Astrocyte of the cerebellum (primary cell): ENCODE measurements at regions not wholly inside any gene's neighbourhood (a gene's known extent, or its start where the extent isn't known, plus 50 kb on each side); places are given as distances from the start of the nearest gene placed in this dataset.
"Not testable (repeated sequence)": the region's sequence is repeated elsewhere in the genome, so short reads cannot be mapped to it uniquely, and the experiment has no call there.

ENCODE experiments used
- DNase-seq: peaks from one replicate; pipeline ENCODE4 v3.0.0-alpha.2; 2011; ENCODE audit warnings: low read depth
- H3K4me3 ChIP-seq: 2 replicates; pipeline ENCODE4 v1.5.1; 2011; ENCODE audit warnings: mild to moderate bottlenecking, low read depth, low read length, moderate library complexity
- in situ Hi-C: cut with HindIII; loops from 2 replicates; pipeline ENCODE4 v1.10.0; 2017; ENCODE audit warnings: low sequenced_read_pairs
- TF ChIP-seq, protein P1 (sequence below): IDR thresholded peaks from 2 replicates; pipeline ENCODE4 v1.5.1; 2012; ENCODE audit warnings: low read length, low read depth, moderate library complexity, mild to moderate bottlenecking; ENCODE audit errors: missing control alignments

DNA sequence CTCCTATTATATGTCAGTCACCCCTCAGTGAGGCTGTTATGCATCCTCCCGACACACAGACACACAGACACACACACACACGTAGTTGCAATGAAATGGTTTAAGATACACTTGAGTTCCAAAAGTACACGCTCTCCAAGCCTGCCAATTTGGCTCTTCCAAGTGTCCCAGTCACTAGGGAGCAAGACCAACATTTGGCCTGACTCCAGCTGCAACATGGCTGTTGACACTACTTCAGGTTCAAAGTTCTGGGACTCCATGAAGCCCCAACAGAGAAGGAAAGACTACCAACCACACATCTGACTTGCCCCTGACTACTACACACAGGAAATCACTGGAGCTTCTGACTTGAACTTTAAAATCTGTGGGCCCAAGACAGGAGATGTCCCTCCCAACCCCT lies 128.1 kb upstream of the KCNJ18 start:
- TF ChIP-seq, protein P1, sequence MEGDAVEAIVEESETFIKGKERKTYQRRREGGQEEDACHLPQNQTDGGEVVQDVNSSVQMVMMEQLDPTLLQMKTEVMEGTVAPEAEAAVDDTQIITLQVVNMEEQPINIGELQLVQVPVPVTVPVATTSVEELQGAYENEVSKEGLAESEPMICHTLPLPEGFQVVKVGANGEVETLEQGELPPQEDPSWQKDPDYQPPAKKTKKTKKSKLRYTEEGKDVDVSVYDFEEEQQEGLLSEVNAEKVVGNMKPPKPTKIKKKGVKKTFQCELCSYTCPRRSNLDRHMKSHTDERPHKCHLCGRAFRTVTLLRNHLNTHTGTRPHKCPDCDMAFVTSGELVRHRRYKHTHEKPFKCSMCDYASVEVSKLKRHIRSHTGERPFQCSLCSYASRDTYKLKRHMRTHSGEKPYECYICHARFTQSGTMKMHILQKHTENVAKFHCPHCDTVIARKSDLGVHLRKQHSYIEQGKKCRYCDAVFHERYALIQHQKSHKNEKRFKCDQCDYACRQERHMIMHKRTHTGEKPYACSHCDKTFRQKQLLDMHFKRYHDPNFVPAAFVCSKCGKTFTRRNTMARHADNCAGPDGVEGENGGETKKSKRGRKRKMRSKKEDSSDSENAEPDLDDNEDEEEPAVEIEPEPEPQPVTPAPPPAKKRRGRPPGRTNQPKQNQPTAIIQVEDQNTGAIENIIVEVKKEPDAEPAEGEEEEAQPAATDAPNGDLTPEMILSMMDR: no peak
- in situ Hi-C loops: no loop called here
- DNase-seq: no peak
- H3K4me3 ChIP-seq: no peak overlapping the region

DNA sequence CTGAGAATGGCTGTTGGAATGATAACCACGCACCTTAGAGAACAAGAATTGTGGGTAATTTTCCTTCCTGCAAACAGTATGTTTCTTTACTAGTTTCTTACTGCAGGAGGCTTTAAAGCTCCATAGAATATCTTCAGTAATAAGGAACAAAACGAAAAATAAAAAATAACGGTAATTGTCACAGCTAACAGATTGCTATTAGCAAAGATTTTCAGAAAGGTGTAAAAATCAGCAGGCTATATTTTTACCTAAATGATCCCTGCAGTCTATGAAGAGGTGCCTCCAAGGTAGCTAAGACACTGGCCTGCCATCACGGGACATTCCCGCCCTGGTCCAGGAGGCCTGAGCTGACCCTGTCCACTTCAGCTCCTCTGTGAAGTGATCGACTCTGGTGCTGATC lies 127.6 kb upstream of the KCNJ18 start:
- H3K4me3 ChIP-seq, in situ Hi-C loops, DNase-seq: not testable (repeated sequence)

DNA sequence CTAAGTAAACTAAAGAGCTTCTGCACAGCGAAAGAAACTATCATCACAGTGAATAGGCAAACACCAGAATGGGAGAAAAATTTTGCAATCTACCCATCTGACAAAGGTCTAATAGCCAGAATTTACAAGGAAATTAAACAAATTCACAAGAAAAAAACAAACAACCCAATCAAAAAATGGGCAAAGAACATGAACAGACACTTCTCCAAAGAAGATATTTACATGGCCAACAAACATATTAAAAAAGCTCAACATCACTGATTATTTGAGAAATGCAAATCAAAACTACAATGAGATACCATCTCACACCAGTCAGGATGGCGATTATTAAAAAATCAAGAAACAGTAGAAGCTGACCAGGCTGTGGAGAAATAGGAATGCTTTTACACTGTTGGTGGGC lies 121.9 kb upstream of the KCNJ18 start:
- H3K4me3 ChIP-seq, DNase-seq, in situ Hi-C loops: not testable (repeated sequence)

DNA sequence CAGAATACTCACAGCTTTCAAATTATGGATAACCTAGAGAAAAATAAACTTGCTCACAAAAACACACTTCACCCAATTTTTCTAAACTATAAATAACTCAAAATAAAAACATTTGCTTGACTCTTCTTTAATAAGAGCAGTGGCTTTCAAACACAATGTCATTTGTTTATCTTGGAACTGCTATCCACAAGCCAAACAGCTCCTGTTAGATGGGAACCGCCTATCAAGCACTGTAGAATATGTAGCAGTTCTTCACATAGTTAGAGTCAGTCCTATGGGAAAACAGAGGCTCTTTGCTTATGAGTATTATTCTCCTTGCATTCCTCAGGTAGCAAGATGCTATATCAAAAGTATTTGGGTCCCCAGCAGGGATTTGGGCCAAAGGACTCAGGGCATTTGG lies 120.2 kb upstream of the KCNJ18 start:
- in situ Hi-C loops, H3K4me3 ChIP-seq, DNase-seq: not testable (repeated sequence)

DNA sequence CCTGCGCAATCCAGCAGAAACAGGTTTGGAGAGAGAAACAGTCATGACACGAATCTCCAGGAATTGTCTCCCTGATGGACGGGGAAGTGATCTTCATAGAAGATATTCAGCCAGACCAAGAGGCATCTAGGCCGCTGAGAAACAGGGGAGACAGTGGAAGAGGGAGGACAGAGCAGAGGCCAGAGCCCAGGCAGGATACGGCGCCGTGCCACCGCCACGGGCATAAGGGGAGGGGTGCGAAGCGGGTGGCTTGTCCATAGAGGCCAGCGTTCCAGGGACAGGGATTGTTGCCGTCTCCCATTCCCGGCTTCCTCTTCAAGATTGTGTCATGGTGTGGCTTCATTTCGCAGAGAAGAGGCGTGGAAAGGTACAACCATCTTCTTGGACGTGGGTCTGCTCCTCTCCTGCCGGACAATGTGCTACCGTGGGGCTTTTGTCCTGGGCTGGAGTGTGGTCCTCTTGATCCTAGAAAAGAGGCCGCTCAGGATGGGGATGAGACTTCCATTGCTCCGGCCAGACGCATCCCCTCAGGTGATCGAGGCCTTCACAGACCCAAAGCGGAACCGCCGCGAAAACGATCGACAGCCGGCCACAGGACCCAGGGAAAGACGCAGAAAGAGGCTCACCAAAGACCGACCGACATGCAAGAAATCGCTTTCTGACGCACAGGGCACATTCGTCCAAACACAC lies 118.9 kb upstream of the KCNJ18 start:
- in situ Hi-C loops, DNase-seq: not testable (repeated sequence)
- peak overlapping the region; percentile 34 for H3K4me3 ChIP-seq

DNA sequence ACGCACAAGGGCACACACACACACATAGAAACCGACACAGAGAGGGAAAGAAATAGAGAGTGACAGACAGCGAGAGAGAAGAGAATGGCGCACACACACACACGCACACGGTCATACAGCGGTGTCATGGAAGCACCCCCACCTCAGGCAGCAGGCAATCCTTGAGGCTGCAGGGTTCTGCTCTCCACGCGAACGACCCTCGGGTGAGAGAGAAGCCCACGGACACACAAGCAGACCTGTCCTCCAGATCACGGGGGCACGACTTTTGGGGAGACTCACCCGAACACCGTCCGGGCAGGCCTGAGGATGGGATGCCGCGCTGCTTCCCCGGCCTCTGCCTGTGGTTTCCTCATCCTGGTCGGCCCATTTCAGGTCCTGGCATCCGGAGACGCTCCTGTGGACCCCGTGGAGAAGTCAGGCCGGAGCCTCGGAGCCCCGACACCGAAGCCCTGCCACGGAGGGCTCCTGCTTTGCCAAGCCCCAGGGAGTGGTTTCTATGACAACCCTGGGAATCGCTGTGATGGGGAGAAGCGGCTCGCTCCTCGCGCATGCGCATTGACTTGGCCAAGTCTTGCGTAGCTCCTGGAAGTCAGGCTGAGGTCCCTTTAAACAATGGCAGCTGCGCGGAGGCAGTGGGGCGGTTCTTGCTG lies 118.2 kb upstream of the KCNJ18 start:
- peak overlapping the region; percentile 34 for H3K4me3 ChIP-seq
- in situ Hi-C loops: no loop called here
- TF ChIP-seq, protein P1: no peak
- DNase-seq: peak; percentile 4

DNA sequence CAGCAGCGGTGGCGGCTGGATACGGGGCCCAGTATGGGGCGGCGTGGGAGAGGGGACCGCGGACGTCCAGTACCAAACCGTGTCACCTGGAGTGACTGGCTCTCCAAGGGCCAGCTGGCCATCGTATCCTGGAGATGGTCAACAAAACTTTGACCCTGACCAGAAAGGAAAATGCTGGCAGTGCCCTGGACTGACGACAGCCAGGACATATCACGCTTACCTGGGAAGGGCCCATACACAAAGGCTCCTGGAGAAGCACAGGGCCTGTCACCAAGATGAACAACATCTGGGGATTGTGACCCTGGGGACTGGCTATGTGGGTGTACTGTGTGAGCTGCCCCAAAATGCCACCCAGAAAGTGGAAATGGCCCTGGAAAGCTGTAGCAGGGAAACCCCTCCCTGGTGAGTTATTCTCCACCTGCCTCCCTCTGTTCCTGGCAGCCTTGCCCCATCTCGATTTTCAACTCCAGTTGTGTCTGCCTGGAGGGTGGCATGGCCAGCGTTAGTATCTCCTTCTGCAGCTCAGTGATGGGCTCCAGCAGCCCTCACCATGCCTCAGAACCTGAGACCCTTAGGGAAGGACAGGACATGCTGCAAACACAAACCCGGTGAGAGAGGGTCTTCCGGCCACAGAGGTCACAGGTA lies 117.6 kb upstream of the KCNJ18 start:
- in situ Hi-C loops, H3K4me3 ChIP-seq, DNase-seq: not testable (repeated sequence)

DNA sequence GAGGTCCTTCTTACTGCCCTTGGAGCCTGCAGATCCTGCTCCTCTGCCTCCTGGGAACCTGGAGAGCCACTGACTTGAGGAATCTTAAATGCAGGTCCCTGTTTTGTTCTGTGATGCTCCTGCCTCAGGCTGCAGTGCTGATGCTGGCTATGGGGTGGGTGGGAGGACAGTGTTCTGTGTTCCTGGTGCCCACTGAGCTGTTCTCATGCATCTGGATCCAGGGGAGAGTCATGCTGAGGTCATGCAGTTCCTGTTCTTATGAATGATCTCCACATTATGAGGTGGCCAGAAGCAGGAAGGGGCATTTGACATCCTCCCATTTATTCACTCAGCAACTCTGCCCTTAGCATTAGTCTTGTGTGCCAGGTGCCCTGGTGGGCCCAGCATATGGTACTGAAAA lies 113.5 kb upstream of the KCNJ18 start:
- in situ Hi-C loops, H3K4me3 ChIP-seq, DNase-seq: not testable (repeated sequence)

DNA sequence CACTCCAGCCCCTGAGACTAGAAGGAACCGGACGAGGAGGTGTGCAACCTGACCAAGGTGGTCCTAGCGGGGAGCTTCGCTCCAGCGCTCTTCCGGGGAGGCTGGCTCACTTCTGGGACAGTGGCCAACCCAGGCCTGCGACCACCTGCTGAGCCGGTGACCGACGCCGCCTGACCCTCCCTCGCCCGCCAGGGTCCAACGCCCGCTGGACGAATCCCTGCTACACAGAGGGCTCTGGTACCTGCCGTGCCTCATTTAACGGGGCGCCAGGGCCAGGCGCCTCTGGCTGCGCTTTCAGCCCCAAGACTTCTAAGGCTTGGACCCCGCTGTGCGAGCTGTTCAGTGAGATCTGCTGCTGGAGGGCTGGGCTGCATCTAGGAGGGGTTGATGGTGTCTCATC lies 99.5 kb upstream of the KCNJ18 start:
- in situ Hi-C loops: no loop called here
- H3K4me3 ChIP-seq: no peak overlapping the region
- no peak for DNase-seq
- TF ChIP-seq, protein P1: no peak

DNA sequence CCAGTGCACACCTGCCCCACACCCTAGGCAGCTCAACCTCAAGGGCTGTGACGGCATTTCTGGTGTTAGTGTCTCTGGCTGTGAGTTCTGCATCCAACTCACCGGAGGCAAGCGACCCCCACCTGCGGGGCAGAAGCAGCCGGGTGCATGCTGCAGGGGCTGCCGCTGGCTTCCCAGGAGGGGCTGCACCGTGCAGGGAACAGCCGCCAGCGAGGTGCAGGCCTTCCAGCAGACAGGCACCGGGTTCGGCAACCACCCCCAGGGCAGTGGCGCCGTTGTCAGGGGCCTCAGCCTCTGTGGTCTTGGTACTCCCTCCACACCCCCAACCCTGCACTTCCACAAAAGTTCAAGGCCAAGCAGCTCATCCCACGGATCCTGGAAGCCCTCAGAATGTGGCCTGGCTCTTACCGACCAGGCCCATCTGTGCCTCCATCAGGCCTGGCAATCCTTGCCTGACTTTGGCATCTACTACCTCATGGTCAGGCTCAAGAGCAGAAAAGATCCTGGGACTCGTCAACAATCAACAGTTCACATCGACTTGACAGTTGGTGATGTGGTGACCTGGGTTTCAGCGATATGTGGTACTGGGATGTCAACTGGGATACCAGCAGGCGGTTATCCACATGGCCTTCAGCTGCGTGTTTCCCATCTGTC lies 98.7 kb upstream of the KCNJ18 start:
- DNase-seq, H3K4me3 ChIP-seq, in situ Hi-C loops: not testable (repeated sequence)
